Urothelium cell line (cell line): ENCODE measurements at regions not wholly inside any gene's neighbourhood (a gene's known extent, or its start where the extent isn't known, plus 50 kb on each side); places are given as distances from the start of the nearest gene placed in this dataset.
"Not testable (repeated sequence)": the region's sequence is repeated elsewhere in the genome, so short reads cannot be mapped to it uniquely, and the experiment has no call there.

ENCODE experiments used
- DNase-seq: peaks from one replicate; pipeline ENCODE4 v3.0.0; 2011; ENCODE audit warnings: low spot score, mixed read lengths
- FAIRE-seq: peaks from 2 replicates; lab custom pipeline; 2011; peaks lifted over from hg19 to GRCh38; lab: Jason Lieb, UNC

DNA sequence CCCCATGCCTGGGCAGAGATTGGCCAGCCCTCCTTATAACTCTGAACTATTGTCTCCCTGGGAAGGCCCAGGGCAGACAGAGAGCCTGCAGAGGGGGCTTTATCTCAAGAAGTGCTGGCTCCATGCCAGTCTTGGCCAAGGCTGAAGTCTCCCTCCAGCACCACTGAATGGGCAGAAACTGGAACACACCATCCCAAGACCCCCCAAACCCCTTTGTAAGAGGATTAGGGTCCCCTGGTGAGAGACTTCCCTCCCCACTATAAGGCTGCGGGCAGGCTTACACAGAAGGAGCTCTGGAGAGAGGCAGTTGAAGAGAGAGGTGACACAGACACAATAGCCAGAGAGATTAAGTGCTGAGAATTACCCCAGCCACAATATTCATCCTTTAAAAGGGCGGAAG, 97.2 kb downstream of the NAV1 start:
- FAIRE-seq (no peak), DNase-seq (no peak)

GRCh38 chr1:201636510-201636971, 97.6 kb downstream of the NAV1 start:
- DNase-seq (no peak), FAIRE-seq (no peak)

GRCh38 chr1:201637282-201638079, 98.6 kb downstream of the NAV1 start:
- no peak for FAIRE-seq
- no peak for DNase-seq

DNA sequence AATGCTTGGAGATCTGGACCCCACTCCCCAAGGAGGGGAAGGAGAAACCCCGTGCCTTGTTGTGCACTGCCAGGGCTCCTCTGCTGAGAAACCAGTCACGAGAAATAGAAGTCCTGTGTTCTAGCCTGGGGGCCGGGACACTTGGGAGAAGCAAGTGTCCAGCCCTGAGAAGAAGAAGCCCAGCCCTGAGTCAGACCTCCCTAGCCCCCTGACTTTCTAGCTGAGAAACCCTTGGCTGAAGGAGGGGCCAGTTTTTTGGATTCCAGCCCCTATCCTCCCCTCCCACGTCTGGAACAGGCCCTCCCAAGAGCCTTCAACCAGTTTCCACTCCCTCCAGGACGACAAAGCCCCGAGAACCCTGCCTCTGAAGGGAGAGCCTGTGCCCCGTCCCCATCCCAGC, 100.5 kb downstream of the NAV1 start:
- FAIRE-seq (no peak), DNase-seq (no peak)

DNA sequence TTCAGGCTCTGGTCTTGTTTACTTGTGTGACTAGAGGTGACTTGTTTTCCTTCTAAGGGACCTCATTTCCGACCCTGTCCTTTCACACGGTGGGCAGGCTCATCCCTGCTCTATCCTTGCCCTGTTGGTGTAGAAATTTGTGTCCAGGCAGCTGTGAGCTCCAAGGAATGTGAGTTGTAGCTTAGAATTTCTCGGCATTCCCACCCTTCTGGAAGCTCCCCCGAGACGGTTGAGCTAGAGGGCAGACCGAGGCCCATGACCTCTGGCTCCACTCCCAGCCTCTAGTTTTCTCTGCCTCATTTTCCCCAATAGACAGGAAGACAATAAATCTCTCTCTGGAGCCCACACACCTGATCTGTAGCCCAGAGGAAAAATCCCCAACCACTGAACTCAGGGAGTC, 100.9 kb downstream of the NAV1 start:
- FAIRE-seq: no peak
- no peak for DNase-seq

DNA sequence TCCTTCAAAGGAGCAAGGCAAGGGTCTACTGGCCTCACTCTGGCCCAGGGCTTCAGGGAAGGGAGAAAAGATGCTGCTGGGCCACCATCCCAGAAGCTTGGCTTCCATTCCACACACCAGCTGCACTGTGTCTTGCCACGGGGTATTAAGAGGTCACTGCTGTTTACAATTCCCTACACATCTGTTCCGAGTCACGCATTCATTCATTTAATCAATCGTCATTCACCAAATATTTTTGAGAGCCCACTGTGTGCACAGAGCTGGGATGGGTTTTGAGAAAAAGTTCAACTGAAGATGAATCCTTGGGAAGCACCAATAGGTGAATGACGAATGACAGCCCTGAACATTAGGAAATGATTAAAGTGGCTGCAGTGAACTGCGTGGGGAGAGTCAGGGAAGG, 101.7 kb downstream of the NAV1 start:
- DNase-seq: no peak
- FAIRE-seq: no peak

DNA sequence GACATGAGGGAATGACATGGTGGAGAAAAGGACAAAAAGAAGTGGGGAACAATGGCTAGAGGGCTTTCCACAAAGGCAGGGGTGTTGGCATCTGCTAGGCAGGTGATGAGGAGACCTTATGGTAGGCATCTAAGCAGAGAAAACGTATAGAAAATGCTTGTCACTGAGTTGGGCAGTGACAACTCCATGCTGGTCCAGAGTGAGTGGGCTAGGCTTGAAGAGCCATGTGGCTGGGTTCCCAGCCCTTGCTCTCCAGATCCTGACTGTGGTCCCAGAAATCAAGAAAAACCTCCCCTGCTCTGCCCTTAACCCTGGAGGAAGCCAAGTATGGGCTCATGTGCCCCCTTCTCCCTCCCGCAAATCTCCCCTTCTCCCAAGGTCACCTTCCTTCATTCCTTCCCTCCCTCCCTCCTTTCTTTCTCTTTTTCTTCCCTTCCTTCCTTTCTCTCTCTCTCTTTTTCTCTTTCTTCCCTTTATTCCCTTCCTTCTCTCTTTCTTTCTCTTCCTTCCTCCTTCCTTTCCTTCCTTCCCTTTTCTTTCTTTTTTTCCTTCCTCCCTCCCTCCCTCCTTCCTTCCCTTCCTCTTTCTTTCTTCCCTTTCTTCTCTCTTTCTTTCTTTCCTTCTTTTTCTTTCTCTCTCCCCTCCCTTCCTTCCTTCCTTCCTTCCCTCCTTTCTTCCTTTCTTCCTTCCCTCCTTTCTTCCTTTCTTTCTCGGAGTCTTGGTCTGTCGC, 102.8 kb downstream of the NAV1 start:
- no peak for DNase-seq
- FAIRE-seq: no peak

DNA sequence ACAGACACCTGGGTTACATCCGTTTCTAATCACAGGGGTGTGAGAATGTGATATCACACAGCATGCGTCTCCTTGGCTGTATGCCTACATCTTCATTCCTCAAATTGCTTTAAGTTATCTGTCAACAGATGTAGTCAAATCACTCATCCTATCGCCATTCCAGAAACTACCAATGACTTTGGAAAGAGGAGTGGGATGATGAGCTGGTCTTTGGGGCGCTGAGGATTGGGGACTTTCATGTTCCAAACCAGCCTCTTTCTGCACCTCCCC, 104.8 kb downstream of the NAV1 start:
- FAIRE-seq: no peak
- no peak for DNase-seq

- no peak for DNase-seq
- FAIRE-seq: no peak
Observed at GRCh38 chr1:201644197-201644596, 105.3 kb downstream of the NAV1 start.

DNA sequence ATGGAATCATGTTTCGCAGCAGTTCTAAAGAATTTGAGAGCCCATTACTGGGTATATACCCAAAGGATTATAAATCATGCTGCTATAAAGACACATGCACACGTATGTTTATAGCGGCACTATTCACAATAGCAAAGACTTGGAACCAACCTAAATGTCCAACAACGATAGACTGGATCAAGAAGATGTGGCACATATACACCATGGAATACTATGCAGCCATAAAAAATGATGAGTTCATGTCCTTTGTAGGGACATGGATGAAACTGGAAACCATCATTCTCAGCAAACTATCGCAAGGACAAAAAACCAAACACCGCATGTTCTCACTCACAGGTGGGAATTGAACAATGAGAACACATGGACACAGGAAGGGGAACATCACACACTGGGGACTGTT, 106.1 kb downstream of the NAV1 start:
- FAIRE-seq: not testable (repeated sequence)

DNA sequence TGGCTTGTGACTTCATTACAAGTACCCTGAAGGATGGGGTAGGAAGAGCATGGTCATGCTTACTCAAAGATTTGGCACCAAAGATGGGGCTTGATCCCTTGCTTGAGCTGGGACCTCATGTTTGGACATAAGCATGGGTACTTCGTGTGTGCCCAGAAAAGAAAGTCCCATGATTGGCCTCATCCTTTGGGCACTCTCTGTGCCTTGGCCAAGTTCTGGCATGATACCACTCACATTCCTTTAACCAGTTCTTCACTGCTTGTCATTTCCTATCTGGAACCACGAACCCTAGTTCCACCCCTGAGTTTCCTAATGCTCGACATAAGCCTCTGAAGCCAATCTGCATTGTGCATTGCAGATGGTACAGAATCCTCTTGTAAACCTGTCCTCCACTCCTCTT, 107.0 kb downstream of the NAV1 start:
- FAIRE-seq (no peak), DNase-seq (no peak)

More for the DNA sequence above, 106.1 kb downstream of the NAV1 start:
- DNase-seq: not testable (repeated sequence)

DNA sequence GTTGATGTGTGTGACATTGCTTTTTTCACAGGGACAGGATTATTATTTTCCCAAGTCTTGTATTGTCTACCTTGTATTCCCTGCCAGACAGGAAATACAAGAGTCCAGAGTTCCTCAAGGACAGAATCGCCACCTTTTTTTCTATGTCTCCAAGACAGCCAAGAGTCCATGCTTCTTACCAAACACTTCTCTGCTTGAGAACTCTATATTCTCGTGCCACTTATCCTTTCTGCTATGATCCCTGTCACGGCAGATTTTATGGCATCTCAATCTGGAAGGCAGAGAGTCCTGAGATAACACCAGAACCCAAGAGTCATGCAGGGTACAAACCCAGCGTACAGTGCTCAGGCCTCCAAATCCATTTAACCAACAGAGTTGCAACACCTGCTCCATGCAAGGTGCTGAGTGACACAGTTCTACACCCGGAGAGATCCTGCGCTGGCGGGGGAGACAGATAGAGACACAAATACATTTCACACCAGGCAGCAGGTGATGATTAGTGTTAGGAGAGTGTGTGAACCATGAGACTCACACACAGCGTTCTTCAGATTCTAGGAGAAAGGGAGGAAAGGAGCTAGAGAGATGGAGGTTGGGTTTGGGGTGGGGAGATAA, 107.6 kb downstream of the NAV1 start:
- DNase-seq: no peak
- FAIRE-seq: no peak

GRCh38 chr1:201647094-201647493, 108.2 kb downstream of the NAV1 start:
- FAIRE-seq (no peak), DNase-seq (no peak)

DNA sequence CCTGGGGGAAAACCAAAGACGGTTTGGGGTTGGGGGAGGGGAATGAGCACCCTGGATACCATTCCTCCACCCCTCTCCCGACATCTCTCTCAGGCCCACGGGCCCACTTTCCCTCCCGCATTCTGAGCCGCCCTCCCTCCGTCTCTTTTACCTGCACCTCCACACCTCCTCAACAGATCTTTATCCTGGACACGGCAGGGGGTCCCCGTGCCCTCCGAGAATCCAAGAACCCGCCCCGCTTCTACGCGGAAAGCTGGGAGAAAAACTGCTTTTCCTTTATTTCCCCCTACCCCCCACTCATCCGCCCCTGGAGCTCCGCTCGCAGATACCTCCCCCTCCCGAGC, 108.8 kb downstream of the NAV1 start:
- DNase-seq (no peak), FAIRE-seq (no peak)

DNA sequence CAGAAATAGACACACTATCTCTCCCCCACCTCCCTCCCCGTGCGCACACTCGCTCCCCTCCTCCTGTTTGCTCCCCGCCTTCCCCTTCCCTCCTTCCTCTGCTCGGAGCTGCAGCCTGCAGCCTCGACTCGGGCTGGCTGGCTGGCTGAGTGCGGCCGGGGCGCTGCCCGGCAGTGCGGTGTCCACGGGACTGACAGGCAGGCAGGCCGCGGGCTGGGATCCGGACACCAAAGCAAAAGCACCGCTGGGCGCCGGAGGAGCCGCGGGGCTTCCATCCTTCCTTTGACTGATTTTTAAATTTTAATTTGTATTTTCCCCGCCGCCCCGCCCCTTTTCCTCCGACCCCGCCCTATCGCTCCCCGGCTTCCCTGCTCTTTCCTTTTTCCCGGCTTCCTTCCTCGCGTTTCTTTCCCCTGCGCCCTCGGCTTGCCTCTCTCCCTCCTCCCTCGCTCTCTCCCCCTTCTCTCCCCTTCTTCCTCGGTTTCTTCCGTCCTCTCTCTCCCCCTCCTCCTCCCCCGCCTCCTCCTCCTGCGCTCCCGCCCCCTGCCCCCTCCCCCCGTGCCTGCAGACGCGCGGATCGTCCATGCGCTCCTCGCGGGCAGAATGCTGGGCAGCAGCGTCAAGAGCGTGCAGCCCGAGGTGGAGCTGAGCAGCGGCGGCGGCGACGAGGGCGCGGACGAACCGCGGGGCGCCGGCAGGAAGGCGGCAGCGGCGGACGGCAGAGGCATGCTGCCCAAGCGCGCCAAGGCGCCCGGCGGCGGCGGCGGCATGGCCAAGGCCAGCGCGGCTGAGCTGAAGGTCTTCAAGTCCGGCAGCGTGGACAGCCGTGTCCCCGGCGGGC, 109.4 kb downstream of the NAV1 start:
- no peak for DNase-seq
- FAIRE-seq: no peak

GRCh38 chr1:201648907-201649721, 110.2 kb downstream of the NAV1 start:
- FAIRE-seq: no peak

DNA sequence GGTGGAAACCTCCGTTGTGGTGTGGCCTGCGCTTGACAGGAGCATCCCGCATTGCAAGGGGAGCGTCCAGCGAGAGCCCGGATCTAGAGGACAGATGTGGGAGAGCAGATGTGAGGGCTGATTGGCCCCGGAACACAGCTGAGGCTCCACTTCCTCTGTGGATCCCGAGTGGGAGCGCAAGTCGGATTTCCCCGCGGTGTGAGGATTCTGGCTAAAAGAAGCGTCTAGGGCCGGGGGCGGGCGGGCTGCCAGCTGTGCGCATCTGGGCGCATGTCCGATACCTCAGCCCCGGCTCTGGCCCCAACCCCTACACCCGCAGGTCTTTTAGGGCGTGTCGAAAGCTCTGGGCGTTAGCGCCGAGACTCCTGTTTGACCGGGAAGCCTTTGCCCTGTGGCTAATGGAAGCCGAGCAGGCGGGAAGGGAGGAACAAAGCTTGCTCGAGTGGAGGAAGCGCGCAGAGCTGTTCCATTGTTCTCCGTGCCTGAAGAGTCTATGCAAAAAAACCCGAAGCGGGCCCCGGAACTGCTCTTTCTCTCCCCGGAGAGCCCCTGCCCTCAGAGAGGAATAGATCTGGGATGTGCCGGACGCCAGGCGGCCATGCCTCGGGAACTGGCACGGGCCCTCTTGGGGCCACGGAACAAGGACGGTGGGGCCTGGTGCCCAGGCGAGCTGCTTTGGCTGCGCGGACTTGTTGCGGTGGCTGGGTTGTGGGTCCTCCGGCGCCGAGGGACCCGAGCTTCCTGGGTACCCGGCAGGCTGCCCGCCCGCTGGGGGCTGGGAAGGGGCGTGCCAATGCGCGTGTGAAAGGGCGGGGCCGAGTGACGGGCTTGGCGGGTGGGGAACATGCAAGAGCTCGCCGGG, 111.1 kb downstream of the NAV1 start:
- DNase-seq: no peak
- FAIRE-seq: no peak

More at GRCh38 chr1:201648907-201649721, 110.2 kb downstream of the NAV1 start:
- DNase-seq: no peak

DNA sequence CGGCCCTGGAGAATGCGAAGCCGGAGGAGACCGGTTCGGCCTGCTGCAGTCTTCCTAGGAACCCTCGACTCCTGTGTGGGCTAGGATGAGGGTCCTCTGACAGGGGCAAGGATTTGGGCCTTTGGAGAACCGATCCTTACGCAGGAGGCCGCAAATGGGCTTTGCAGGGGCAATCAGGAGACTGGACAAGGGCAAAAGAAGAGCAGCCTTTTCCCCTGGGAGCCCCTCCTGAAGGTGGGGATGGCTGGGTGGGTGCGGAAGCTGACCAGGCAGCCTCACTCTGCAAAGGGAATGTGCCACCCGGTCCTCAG, 111.7 kb downstream of the NAV1 start:
- DNase-seq: no peak
- no peak for FAIRE-seq

DNA sequence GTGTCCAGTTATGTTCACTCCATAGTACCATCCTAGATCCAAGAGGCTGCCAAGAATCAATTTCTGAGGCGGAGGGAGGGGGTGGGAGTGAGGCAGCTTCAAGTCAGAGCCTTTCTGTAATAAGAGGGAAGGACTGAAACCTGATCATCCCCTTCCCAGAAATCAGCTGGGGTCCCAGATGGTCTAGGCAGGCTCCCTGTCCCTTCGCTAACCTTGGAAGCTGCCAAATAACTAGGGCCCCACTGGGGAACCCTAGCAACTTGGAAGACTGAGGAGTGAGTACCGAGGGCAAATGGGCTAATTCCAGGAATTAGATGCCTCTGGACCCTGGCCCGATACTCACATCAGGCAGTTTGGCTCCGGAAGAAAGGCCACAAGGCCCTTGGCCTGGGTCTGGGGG, 113.3 kb downstream of the NAV1 start:
- no peak for DNase-seq
- no peak for FAIRE-seq

GRCh38 chr1:201653233-201653632, 114.3 kb downstream of the NAV1 start:
- DNase-seq: no peak
- no peak for FAIRE-seq
